HG03442 (cell line): ENCODE measurements at regions not wholly inside any gene's neighbourhood (a gene's known extent, or its start where the extent isn't known, plus 50 kb on each side); places are given as distances from the start of the nearest gene placed in this dataset.
A peak's percentile ranks its signal among the peaks of the same experiment; 100 is the strongest.
"Not testable (repeated sequence)": the region's sequence is repeated elsewhere in the genome, so short reads cannot be mapped to it uniquely, and the experiment has no call there.

Experiments used
- ATAC-seq: cut with Tn5 transposase; IDR thresholded peaks from one replicate; pipeline ENCODE4 v1.9.1; 2021; ENCODE audit warnings: mild to moderate bottlenecking, moderate library complexity; ENCODE audit not compliant: unreplicated experiment

- no peak for ATAC-seq
Observed at GRCh38 chr16:73966851-73967250, 329.8 kb upstream of the PSMD7 start.

DNA sequence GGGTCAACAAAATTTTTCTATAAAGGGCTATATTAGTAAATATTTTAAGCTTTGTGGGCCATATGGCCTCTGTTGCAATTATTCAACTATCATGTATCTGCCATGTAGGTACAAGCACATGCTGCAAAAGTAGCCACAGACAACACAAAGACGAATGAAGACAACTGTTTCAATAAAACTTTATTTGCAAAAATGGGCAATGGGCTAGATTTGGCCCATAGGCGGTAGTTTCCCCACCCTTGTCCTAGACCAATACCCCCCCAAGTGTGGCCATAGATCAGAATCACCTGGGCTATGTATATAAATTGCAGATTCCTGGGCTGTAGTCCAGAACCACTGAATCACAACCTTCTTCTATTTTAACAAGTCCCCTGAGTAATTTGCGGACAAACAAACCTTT is 331.0 kb upstream of the PSMD7 start:
- no peak for ATAC-seq

- ATAC-seq, result peak; percentile 70
Observed at GRCh38 chr16:73956587-73957494, 339.8 kb upstream of the PSMD7 start.

- no peak for ATAC-seq
Observed at GRCh38 chr16:73955702-73956101, 340.9 kb upstream of the PSMD7 start.

DNA sequence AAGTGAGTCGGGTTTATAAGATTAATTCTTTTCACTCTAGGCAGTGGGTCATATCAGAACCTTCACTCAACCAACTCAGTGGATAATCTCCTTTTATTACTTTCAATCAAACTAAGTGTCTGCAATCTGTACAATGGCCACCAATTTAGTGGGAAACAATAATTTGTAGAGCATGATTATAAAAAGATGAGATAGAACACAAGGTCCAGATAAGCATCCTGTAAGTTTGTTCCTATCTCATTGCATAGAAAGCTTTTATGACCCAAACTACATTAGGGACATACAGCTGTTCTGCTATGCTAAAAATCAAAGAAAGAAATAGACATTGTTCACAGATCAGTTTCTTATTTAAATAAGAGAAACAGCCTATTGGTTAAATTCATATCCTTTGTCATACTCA is 341.4 kb upstream of the PSMD7 start:
- no peak for ATAC-seq

DNA sequence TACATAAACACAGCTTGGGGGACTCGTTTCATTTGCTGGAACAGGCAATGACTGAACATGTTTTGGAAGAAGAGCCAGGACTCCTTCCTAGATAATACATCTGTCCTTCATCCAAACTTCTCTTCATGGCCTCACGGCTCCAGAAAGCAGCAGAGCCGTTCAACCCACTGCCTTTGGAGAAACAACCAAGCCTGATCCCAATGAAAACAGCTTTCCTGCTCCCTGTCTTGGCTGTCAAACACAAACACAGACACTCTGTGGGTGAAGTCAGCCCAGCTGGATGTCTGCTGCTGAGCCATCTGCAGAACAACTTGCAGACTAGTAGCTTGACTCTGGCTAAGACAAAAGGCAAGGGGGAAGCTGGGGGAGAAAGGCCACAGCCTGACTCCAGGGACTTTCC is 345.1 kb upstream of the PSMD7 start:
- ATAC-seq, result no peak

GRCh38 chr16:73949574-73950320 is 346.9 kb upstream of the PSMD7 start:
- no peak for ATAC-seq

DNA sequence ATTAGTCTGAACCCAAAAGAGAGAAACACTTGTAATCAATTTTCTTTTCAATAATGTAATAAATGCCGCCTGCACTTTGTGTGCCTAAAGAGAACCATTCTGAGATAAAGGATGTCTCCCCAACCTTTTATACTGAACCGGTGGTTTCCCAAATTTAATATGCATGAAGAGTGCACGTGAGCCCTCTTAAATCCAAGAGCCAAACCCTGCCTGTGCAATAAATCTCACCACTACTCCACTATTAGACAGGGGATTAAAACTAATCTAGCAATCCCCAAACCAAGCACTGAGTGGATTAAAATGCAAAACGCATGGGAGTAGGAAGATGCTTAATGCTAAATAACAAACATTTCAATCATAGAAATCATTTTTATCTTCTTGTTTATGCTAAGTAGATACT is 351.0 kb upstream of the PSMD7 start:
- no peak for ATAC-seq

DNA sequence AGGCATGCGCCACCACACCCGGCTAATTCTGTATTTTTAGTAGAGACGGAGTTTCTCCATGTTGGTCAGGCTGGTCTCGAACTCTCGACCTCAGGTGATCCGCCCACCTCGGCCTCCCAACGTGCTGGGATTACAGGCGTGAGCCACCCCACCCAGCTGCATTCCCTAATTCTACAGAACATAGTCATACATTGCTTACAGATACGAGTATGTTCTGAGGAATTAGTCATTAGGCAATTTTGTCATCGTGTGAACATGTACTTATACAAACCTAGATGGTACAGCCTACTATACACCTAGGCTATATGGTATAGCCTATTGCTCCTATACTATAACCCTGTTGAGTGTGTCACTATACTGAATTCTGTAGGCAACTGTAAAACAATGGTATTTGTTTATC is 353.4 kb upstream of the PSMD7 start:
- not testable (repeated sequence) for ATAC-seq

DNA sequence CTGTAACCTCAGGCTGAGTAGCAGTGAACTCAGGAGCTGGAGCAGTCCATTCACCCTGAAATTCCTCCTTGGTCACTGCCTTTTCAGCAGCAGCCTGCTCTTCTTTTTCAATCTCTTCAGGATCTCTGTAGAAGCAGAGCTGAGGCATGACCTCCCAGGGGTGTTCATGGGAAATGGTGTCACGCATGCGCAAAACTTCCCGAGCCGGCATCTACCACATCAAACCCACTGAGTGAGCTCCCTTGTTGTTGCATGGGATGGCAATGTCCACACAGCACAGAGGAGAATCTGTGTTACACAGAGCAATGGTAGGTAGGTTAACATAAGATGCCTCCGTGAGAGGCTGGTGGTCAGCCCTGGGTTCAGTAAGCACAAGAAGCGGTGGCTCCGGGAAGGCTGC is 355.8 kb upstream of the PSMD7 start:
- not testable (repeated sequence) for ATAC-seq

- no peak for ATAC-seq
Observed at GRCh38 chr16:73923951-73924350, 372.7 kb upstream of the PSMD7 start.

DNA sequence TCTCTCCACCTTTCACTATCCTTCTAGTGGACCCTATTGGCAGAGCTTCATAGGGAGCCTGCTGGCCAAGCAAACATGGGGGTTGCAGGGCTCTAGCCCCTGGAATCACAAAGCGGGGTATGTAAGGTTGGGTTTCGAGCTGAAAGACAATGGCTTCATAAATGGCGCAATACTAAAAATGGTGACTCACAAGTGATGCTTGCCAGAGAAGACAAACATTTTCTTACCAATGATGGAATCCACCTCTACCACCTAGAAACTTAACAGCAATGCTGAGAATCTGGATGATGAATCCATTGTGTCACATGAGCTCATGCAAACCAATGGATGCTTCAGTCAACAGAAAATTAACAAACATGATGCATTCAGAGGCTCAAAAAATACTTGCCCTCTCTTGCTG is 375.3 kb upstream of the PSMD7 start:
- ATAC-seq, result no peak

DNA sequence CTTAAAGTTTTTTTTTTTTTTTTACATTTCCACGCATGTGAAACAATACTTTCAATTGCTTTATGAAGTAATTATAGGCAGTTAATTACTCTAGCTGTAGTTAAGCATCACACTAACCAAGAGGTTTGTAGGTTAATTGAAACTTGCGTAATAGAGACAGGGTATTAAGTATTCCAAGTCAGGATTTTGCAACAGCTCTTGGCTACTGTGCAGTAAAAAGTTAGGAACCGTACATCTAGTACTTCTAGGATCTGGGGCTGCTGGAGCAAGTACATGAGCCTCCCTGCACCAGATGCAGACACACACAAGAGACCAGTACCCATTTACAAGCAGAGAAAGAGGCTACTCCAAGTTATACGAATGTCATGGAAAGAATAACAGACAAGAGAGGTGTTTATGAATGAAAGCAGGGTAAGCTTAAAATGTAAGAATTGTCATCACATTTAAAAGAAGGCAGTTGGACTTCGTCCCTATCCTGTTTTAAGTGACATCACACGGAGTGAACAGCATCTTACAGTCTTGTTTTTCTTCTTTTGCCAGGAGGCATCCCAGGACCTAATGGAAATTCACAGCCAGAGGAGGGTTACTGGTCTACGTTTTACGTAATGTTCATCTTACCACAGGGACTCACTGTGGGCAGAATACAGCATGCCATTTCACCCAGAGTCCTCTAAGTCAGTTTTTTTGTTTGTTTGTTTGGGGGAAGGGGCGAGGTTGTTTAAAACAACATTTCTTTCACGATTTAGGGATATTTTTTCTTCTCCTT is 379.6 kb upstream of the PSMD7 start:
- no peak for ATAC-seq

- ATAC-seq, result no peak
Observed at GRCh38 chr16:73915935-73916334, 380.7 kb upstream of the PSMD7 start.

GRCh38 chr16:73915140-73915539 is 381.5 kb upstream of the PSMD7 start:
- no peak for ATAC-seq

DNA sequence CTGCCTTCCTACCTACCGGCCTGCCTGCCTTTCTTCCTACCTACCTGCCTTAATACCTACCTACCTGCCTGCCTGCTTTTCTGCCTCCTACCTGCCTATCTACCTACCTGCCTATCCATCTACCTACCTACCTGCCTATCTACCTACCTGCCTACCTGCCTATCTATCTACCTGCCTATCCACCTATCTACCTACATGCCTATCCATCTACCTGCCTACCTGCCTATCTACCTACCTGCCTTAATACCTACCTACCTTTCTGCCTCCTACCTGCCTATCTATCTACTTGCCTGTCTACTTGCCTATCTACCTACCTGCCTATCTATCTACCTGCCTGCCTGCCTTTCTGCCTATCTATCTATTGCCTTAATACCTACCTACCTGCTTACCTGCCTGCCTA is 383.8 kb upstream of the PSMD7 start:
- no peak for ATAC-seq

GRCh38 chr16:73912281-73912680 is 384.3 kb upstream of the PSMD7 start:
- no peak for ATAC-seq

DNA sequence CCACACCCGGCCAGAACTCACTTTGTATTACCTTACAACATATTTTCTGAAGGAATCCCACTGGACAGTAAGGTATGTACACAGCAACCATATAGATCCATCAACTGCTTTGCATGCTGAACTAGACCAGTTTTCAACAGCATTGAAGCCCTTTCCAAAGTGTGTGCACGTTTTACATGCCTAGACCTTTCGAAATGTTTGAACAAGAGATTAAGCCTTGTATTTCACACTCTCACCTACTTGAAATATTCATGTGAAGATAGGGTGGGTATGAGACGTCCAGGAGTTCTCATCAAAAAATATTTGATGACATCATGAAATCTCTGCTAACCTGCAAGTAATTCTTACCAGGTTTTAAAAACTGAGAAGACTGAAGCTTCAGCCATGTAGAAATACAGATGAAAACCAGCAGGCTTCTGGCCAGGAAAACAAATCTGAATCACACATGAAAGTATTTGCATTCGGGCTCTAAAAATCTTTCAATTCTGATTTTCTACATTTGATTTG is 387.0 kb upstream of the PSMD7 start:
- ATAC-seq, result no peak

DNA sequence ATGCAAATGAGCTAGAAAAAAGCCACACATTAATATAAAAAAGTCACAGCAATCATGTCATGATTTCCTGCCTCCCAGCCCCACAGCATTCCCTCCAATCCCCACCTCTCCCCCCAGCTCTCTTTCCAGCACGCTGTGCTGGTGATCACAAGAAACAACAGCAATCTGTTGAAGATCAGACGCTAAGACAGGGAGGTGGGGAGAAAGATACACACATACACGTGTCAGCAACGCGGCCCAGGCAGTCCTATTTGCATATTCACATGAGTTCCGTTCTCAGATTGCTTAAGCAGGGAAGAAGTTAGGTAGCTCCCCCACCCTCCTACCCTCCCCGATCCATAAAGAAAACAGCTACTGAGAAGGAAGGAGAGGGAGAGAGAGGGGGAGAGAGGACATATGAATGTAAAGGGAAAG is 405.5 kb upstream of the PSMD7 start:
- no peak for ATAC-seq

GRCh38 chr16:73890186-73891128 is 406.2 kb upstream of the PSMD7 start:
- ATAC-seq, result no peak
